Right lobe of liver (tissue), 4 donors: ENCODE measurements at regions not wholly inside any gene's neighbourhood (a gene's known extent, or its start where the extent isn't known, plus 50 kb on each side); places are given as distances from the start of the nearest gene placed in this dataset.

Experiments used
- POLR2A ChIP-seq: fragments of 450-650 bp; IDR thresholded peaks from one replicate; pipeline ENCODE4 v1.6.1; 2017; ENCODE audit warnings: antibody characterized with exemption, mild to moderate bottlenecking
- TF ChIP-seq, protein P1 (sequence below), 4 donors: fragments of 200-600 bp in 3 of 4; fragments of 450-650 bp in 1 of 4; IDR thresholded peaks; one replicate each; pipeline versions ENCODE4 v1.5.1 to v1.8.0; 2016 to 2022; ENCODE audit warnings: antibody characterized with exemption in 4 of 4, mild to moderate bottlenecking in 2 of 4
- donor health status: DM: no; HTN: no; CAD: no.
- donor health status: DM: no; HTN: no; CAD: no.
- donor health status: DM: no; HTN: yes; CAD: no.

DNA sequence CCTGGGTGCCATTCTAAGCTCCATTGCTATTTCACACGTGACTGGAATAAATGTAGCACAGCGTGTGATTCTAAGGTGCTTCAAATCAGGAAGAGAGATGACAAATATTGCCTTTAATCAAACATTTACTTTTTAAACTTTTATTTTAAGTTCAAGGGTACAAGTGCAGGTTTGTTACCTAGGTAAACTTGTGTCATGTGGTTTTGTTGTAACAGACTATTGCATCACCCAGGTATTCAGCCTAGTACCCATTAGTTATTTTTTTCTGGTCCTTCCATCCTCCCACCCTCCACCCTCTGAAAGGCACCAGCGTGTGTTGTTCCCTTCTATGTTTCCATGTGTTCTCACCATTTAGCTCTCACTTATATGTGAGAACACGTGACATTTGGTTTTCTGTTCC lies 510.8 kb downstream of the PLOD2 start:
- TF ChIP-seq, protein P1, sequence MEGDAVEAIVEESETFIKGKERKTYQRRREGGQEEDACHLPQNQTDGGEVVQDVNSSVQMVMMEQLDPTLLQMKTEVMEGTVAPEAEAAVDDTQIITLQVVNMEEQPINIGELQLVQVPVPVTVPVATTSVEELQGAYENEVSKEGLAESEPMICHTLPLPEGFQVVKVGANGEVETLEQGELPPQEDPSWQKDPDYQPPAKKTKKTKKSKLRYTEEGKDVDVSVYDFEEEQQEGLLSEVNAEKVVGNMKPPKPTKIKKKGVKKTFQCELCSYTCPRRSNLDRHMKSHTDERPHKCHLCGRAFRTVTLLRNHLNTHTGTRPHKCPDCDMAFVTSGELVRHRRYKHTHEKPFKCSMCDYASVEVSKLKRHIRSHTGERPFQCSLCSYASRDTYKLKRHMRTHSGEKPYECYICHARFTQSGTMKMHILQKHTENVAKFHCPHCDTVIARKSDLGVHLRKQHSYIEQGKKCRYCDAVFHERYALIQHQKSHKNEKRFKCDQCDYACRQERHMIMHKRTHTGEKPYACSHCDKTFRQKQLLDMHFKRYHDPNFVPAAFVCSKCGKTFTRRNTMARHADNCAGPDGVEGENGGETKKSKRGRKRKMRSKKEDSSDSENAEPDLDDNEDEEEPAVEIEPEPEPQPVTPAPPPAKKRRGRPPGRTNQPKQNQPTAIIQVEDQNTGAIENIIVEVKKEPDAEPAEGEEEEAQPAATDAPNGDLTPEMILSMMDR (IDR thresholded peaks at IDR 0.05), result no peak
- no peak for TF ChIP-seq POLR2A
